H9 (cell line): ENCODE measurements at regions not wholly inside any gene's neighbourhood (a gene's known extent, or its start where the extent isn't known, plus 50 kb on each side); places are given as distances from the start of the nearest gene placed in this dataset.

Source experiments
- DNase-seq: peaks from one replicate; pipeline ENCODE4 v3.0.0-alpha.2; 2017
- H2AFZ ChIP-seq: one replicate; pipeline ENCODE4 v1.6.1; 2013; ENCODE audit warnings: mild to moderate bottlenecking, low read length, control low read depth, moderate library complexity
- H2AK5ac ChIP-seq: 2 replicates; pipeline ENCODE4 v1.6.1; 2013; ENCODE audit warnings: low read length, control low read depth, mixed read lengths; ENCODE audit not compliant: insufficient read length
- H2BK120ac ChIP-seq: one replicate; pipeline ENCODE4 v1.6.1; 2013; ENCODE audit warnings: low read depth, mild to moderate bottlenecking, low read length, control low read depth, inconsistent platforms; ENCODE audit not compliant: poor library complexity, severe bottlenecking
- H2BK12ac ChIP-seq: 2 replicates; pipeline ENCODE4 v1.6.1; 2013; ENCODE audit warnings: low read length, control low read depth, mixed read lengths, low read depth; ENCODE audit not compliant: insufficient read length
- H2BK15ac ChIP-seq: 2 replicates; pipeline ENCODE4 v1.6.1; 2013; ENCODE audit warnings: low read depth, low read length, control low read depth
- H2BK20ac ChIP-seq: one replicate; pipeline ENCODE4 v1.6.1; 2013; ENCODE audit warnings: low read depth, mild to moderate bottlenecking, low read length, control low read depth, inconsistent platforms; ENCODE audit not compliant: poor library complexity, severe bottlenecking
- H2BK5ac ChIP-seq: 2 replicates; pipeline ENCODE4 v1.6.1; 2013; ENCODE audit warnings: low read length, control low read depth, mixed read lengths; ENCODE audit not compliant: insufficient read length
- H3K14ac ChIP-seq: 2 replicates; pipeline ENCODE4 v1.6.1; 2013; ENCODE audit warnings: low read length, control low read depth; ENCODE audit not compliant: insufficient read depth
- H3K18ac ChIP-seq: 2 replicates; pipeline ENCODE4 v1.6.1; 2013; ENCODE audit warnings: low read depth, mild to moderate bottlenecking, mixed read lengths, low read length, control low read depth; ENCODE audit not compliant: insufficient read length
- H3K23ac ChIP-seq: 2 replicates; pipeline ENCODE4 v1.6.1; 2013; ENCODE audit warnings: low read length, control low read depth, mixed read lengths, low read depth; ENCODE audit not compliant: insufficient read length
- H3K23me2 ChIP-seq: 2 replicates; pipeline ENCODE4 v1.6.1; 2013; ENCODE audit warnings: low read depth, mild to moderate bottlenecking, mixed read lengths, low read length, control low read depth; ENCODE audit not compliant: insufficient read length, poor library complexity, severe bottlenecking
- H3K27ac ChIP-seq: 2 replicates; pipeline ENCODE4 v1.5.1; 2013; ENCODE audit warnings: low read length, control low read depth, mixed read lengths, low read depth; ENCODE audit not compliant: insufficient read length
- H3K27me3 ChIP-seq: 2 replicates; pipeline ENCODE4 v1.6.1; 2013; ENCODE audit warnings: low read length, control low read depth, inconsistent platforms; ENCODE audit not compliant: insufficient read depth
- H3K4ac ChIP-seq: 2 replicates; pipeline ENCODE4 v1.6.1; 2013; ENCODE audit warnings: low read depth, mild to moderate bottlenecking, control low read depth, inconsistent platforms, low read length, moderate library complexity
- H3K4me1 ChIP-seq: 2 replicates; pipeline ENCODE4 v1.6.1; 2013; ENCODE audit warnings: low read length, control low read depth, inconsistent platforms; ENCODE audit not compliant: insufficient read depth
- H3K4me2 ChIP-seq: 2 replicates; pipeline ENCODE4 v1.6.1; 2013; ENCODE audit warnings: low read length, control low read depth, mixed read lengths; ENCODE audit not compliant: insufficient read length, insufficient read depth
- H3K56ac ChIP-seq: 2 replicates; pipeline ENCODE4 v1.6.1; 2013; ENCODE audit warnings: low read depth, mild to moderate bottlenecking, mixed read lengths, low read length, control low read depth; ENCODE audit not compliant: insufficient read length
- H3K79me1 ChIP-seq: 2 replicates; pipeline ENCODE4 v1.6.1; 2013; ENCODE audit warnings: low read depth, mild to moderate bottlenecking, moderate library complexity, low read length, control low read depth, inconsistent platforms; ENCODE audit not compliant: insufficient read depth, poor library complexity, severe bottlenecking
- H3K79me2 ChIP-seq: 2 replicates; pipeline ENCODE4 v1.6.1; 2013; ENCODE audit warnings: low read length, control low read depth, inconsistent platforms; ENCODE audit not compliant: insufficient read depth
- H3K9ac ChIP-seq: 2 replicates; pipeline ENCODE4 v1.6.1; 2013; ENCODE audit warnings: low read length, control low read depth, mixed read lengths; ENCODE audit not compliant: insufficient read length; ENCODE audit errors: extremely low read depth
- H3K9me3 ChIP-seq: one replicate; pipeline ENCODE4 v1.6.1; 2013; ENCODE audit warnings: low read depth, low read length, inconsistent platforms; ENCODE audit not compliant: control insufficient read depth
- H3T11ph ChIP-seq: one replicate; pipeline ENCODE4 v1.6.1; 2013; ENCODE audit warnings: mild to moderate bottlenecking, low read length, control low read depth, inconsistent platforms
- H4K20me1 ChIP-seq: one replicate; pipeline ENCODE4 v1.6.1; 2013; ENCODE audit not compliant: control insufficient read depth, insufficient read length, insufficient read depth
- H4K5ac ChIP-seq: 2 replicates; pipeline ENCODE4 v1.6.1; 2013; ENCODE audit warnings: low read depth, mild to moderate bottlenecking, mixed read lengths, low read length, control low read depth; ENCODE audit not compliant: insufficient read length
- H4K8ac ChIP-seq: replicated peaks from 2 replicates; pipeline ENCODE4 v1.6.1; 2013; ENCODE audit warnings: low read length, control low read depth, mixed read lengths, low read depth; ENCODE audit not compliant: insufficient read length
- H4K91ac ChIP-seq: 2 replicates; pipeline ENCODE4 v1.6.1; 2013; ENCODE audit warnings: low read depth, mild to moderate bottlenecking, moderate library complexity, mixed read lengths, low read length, control low read depth; ENCODE audit not compliant: insufficient read length
- H3K27ac Mint-ChIP-seq, 3 experiments: 2 replicates in 2 of 3; 3 replicates in 1 of 3; pipeline ENCODE4 v1.8.0; 2020 to 2021; ENCODE audit warnings: mixed read lengths in 3 of 3, mild to moderate bottlenecking in 1 of 3, moderate library complexity in 1 of 3
- H3K27me3 Mint-ChIP-seq: 2 replicates; pipeline ENCODE4 v1.8.0; 2021; ENCODE audit warnings: low read depth, mild to moderate bottlenecking, moderate library complexity, mixed read lengths
- H3K36me3 Mint-ChIP-seq, 3 experiments: 2 replicates in 2 of 3; 3 replicates in 1 of 3; pipeline ENCODE4 v1.8.0; 2020 to 2021; ENCODE audit warnings: low read depth in 3 of 3, mixed read lengths in 3 of 3; ENCODE audit not compliant: insufficient read depth in 1 of 3
- H3K4me1 Mint-ChIP-seq, 2 experiments: 2 replicates each; pipeline ENCODE4 v1.8.0; 2020; ENCODE audit warnings: mixed read lengths in 2 of 2
- H3K4me3 Mint-ChIP-seq, 2 experiments: 2 replicates in 1 of 2; 3 replicates in 1 of 2; pipeline ENCODE4 v1.8.0; 2020 to 2021; ENCODE audit warnings: mild to moderate bottlenecking in 2 of 2, mixed read lengths in 2 of 2, moderate library complexity in 1 of 2
- H3K9me3 Mint-ChIP-seq, 2 experiments: 2 replicates in 1 of 2; 3 replicates in 1 of 2; pipeline ENCODE4 v1.8.0; 2020; ENCODE audit warnings: mild to moderate bottlenecking in 2 of 2, mixed read lengths in 2 of 2, moderate library complexity in 1 of 2
- WGBS: extraction: QIAGEN DNeasy Blood & Tissue Kit; methylation state at CpG from one replicate; pipeline ENCODE4 v1.1.7; 2013; ENCODE audit warnings: missing lambda C conversion rate, low lambda C conversion rate, mixed read lengths; ENCODE audit not compliant: insufficient read length; ENCODE audit errors: extremely low coverage; 5-methylcytosine and 5-hydroxymethylcytosine counted together
- TF ChIP-seq, protein P1 (sequence below): fragments of 200-600 bp; sonication (generic); conservative IDR thresholded peaks from 3 replicates; pipeline ENCODE4 v1.8.0; 2021; ENCODE audit warnings: antibody characterized with exemption, mild to moderate bottlenecking

DNA sequence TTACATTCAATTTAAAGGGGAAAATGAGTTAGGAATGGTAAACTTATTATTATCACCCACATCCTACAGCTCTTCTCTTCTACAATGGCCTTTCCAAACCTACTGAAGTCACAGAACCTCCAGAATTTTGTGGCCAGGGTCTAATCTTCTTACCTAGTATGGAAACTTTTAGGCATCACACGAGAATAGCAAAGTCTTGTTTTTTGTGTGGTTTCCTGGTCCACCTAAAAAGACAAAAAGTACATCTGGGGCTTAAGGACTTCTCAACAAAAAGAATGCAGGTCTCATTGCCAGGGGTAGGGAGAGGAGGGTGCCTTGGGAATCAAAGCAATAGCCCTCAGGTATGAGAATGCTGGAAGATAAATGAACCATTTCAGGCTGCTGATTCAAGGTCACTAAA is 345.3 kb downstream of the LMX1A start:
- Histone ChIP-seq H3K14ac (no peak overlapping the region), H3K56ac (no peak overlapping the region), H4K20me1 (no peaks in the 10 kb centered on the region), H3K9me3 (no peaks in the 10 kb centered on the region), H2BK5ac (no peak overlapping the region), H2AK5ac (no peak overlapping the region), H3K4me2 (no peak overlapping the region), H4K8ac (no peak overlapping the region), H4K5ac (no peak overlapping the region), H3K79me2 (no peaks in the 10 kb centered on the region), H3K4me1 (no peaks in the 10 kb centered on the region), H3K9ac (no peak overlapping the region), H3K27me3 (no peaks in the 10 kb centered on the region), H2BK120ac (no peak overlapping the region), H2AFZ (no peak overlapping the region), H3T11ph (no peak overlapping the region), H3K79me1 (no peaks in the 10 kb centered on the region), H2BK12ac (no peak overlapping the region), H3K23me2 (no peaks in the 10 kb centered on the region), H3K4ac (no peak overlapping the region), H3K23ac (no peak overlapping the region), H4K91ac (no peak overlapping the region), H2BK20ac (no peak overlapping the region), H3K18ac (no peak overlapping the region), H2BK15ac (no peak overlapping the region), H3K27ac (no peak overlapping the region)
- peaks cover 8% of the 10 kb centered on the region; the same call in 1 of the 2 replicates for H3K27me3 Mint-ChIP-seq
- no peak overlapping the region for H3K27ac Mint-ChIP-seq
- H3K4me1 Mint-ChIP-seq = no peaks in the 10 kb centered on the region
- no CpG with 5 or more reads among the region's 1 CpG for WGBS
- no peak for DNase-seq
- H3K36me3 Mint-ChIP-seq = no peaks in the 10 kb centered on the region
- H3K9me3 Mint-ChIP-seq = no peaks in the 10 kb centered on the region
- TF ChIP-seq, protein P1, sequence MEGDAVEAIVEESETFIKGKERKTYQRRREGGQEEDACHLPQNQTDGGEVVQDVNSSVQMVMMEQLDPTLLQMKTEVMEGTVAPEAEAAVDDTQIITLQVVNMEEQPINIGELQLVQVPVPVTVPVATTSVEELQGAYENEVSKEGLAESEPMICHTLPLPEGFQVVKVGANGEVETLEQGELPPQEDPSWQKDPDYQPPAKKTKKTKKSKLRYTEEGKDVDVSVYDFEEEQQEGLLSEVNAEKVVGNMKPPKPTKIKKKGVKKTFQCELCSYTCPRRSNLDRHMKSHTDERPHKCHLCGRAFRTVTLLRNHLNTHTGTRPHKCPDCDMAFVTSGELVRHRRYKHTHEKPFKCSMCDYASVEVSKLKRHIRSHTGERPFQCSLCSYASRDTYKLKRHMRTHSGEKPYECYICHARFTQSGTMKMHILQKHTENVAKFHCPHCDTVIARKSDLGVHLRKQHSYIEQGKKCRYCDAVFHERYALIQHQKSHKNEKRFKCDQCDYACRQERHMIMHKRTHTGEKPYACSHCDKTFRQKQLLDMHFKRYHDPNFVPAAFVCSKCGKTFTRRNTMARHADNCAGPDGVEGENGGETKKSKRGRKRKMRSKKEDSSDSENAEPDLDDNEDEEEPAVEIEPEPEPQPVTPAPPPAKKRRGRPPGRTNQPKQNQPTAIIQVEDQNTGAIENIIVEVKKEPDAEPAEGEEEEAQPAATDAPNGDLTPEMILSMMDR = no peak
- no peak overlapping the region for H3K4me3 Mint-ChIP-seq
